ENCODE measurements at regions not wholly inside any gene's neighbourhood (a gene's known extent, or its start where the extent isn't known, plus 50 kb on each side); places are given as distances from the start of the nearest gene placed in this dataset.

- WGBS, 5 donors = 76 to 85% (median 82%) methylated on average over 12 of the region's 12 CpGs
- Histone ChIP-seq H3K4me1 (peaks cover 13 to 48% (median 33%) of the 10 kb centered on the region in 4 donors), H3K36me3 (no peaks in the 10 kb centered on the region), H3K27ac (no peak overlapping the region), H3K4me3 (no peak overlapping the region), H3K9me3 (no peaks in the 10 kb centered on the region), H3K27me3 (no peaks in the 10 kb centered on the region)
- no peak for TF ChIP-seq POLR2AphosphoS5 (IDR thresholded peaks at IDR 0.05)
- intact Hi-C loops (cut with DNase I; ENCODE audit: low total_unique reads) = no loop called here
- DNase-seq = peak in 1 of 2 donors; percentile 24
Observed at GRCh38 chr13:97107815-97108529, 113.7 kb upstream of the OXGR1 start.

GRCh38 chr13:97108530-97108900, 113.6 kb upstream of the MBNL2 start:
- H3K4me3 ChIP-seq = no peak overlapping the region
- peak overlapping the region in 1 of 5 donors; percentile 73 for H3K27ac ChIP-seq
- no peaks in the 10 kb centered on the region for H3K9me3 ChIP-seq
- WGBS, 5 donors = 70 to 82% (median 77%) methylated on average over 3 of the region's 3 CpGs
- TF ChIP-seq CTCF (IDR thresholded peaks at IDR 0.05) = no peak
- TF ChIP-seq POLR2AphosphoS5 (IDR thresholded peaks at IDR 0.05) = no peak
- TF ChIP-seq EP300 (IDR thresholded peaks at IDR 0.05) = no peak
- TF ChIP-seq POLR2A (IDR thresholded peaks at IDR 0.05) = no peak
- peak in 1 of 2 donors; percentile 33 for DNase-seq
- H3K27me3 ChIP-seq = no peaks in the 10 kb centered on the region
- H3K36me3 ChIP-seq = no peaks in the 10 kb centered on the region
- H3K4me1 ChIP-seq = peaks cover 13 to 52% (median 38%) of the 10 kb centered on the region in 4 donors
- intact Hi-C loops (cut with DNase I; ENCODE audit: low total_unique reads) = no loop called here

GRCh38 chr13:97109256-97109655, 112.9 kb upstream of the MBNL2 start:
- Histone ChIP-seq H3K36me3 (no peaks in the 10 kb centered on the region), H3K4me3 (peak overlapping the region in 1 of 4 donors; percentile 6), H3K27ac (peak overlapping the region in 2 of 5 donors; percentile 60 to 73), H3K4me1 (peaks cover 19 to 59% (median 42%) of the 10 kb centered on the region in 4 donors), H3K27me3 (no peaks in the 10 kb centered on the region), H3K9me3 (no peaks in the 10 kb centered on the region)
- no peak for DNase-seq
- TF ChIP-seq POLR2AphosphoS5 (IDR thresholded peaks at IDR 0.05) (no peak), CTCF (IDR thresholded peaks at IDR 0.05) (no peak), EP300 (IDR thresholded peaks at IDR 0.05) (no peak), POLR2A (IDR thresholded peaks at IDR 0.05) (no peak)
- WGBS, 5 donors = 61 to 74% (median 70%) methylated on average over 7 of the region's 7 CpGs
- intact Hi-C loops (cut with DNase I; ENCODE audit: low total_unique reads) = no loop called here

- Histone ChIP-seq H3K9me3 (no peaks in the 10 kb centered on the region), H3K4me3 (peak overlapping the region in 2 of 4 donors; percentile 6 to 12), H3K4me1 (peaks cover 20 to 66% (median 48%) of the 10 kb centered on the region in 4 donors), H3K36me3 (no peaks in the 10 kb centered on the region), H3K27ac (peak overlapping the region in 3 of 5 donors; percentile 16 to 73 (median 60)), H3K27me3 (no peaks in the 10 kb centered on the region)
- peak; percentile 93 to 96 for DNase-seq
- TF ChIP-seq POLR2AphosphoS5 (IDR thresholded peaks at IDR 0.05) (peak; percentile 51 to 93 (median 82)), EP300 (IDR thresholded peaks at IDR 0.05) (no peak), POLR2A (IDR thresholded peaks at IDR 0.05) (no peak), CTCF (IDR thresholded peaks at IDR 0.05) (peak in 6 of 7 experiments; percentile 53 to 96 (median 94))
- 12 to 15% (median 14%) methylated on average over 23 to 34 of the region's 34 CpGs for WGBS, 5 donors
- intact Hi-C loops (cut with DNase I; ENCODE audit: low total_unique reads) = loop anchor here (5.0 kb wide), 1 partner anchor 252 kb away; no protein-coding TSS in a partner anchor
Observed at GRCh38 chr13:97109841-97110492, 112.2 kb upstream of the MBNL2 start.

Data from stomach (tissue), 8 donors.